ENCODE measurements at regions not wholly inside any gene's neighbourhood (a gene's known extent, or its start where the extent isn't known, plus 50 kb on each side); places are given as distances from the start of the nearest gene placed in this dataset.
"Not testable (repeated sequence)": the region's sequence is repeated elsewhere in the genome, so short reads cannot be mapped to it uniquely, and the experiment has no call there.

GRCh38 chr19:13712767-13713201 lies 51.5 kb upstream of the MRI1 start:
- no peak for DNase-seq

DNA sequence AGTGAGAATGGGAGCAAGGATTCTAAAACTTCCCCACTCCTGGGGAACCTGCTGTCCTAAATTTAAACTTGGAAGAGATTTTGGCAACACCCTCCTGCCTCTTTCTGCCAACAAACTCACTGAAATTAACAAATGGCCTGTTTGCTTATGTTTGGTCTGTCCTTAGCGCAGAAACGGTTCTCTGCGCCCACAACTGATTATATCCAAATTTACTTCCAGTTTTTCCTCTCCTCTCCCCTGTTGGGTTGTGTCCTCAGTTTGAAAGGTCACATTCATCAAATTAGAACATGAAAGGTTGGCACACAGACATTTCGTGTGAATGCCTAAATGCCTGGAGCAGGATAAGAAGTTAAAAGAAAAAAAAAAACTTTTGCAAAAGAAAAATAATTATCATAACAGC lies 56.4 kb upstream of the MRI1 start:
- DNase-seq: peak; percentile 27

- no peak for DNase-seq
Observed at GRCh38 chr19:13705928-13706447, 58.3 kb upstream of the MRI1 start.

DNA sequence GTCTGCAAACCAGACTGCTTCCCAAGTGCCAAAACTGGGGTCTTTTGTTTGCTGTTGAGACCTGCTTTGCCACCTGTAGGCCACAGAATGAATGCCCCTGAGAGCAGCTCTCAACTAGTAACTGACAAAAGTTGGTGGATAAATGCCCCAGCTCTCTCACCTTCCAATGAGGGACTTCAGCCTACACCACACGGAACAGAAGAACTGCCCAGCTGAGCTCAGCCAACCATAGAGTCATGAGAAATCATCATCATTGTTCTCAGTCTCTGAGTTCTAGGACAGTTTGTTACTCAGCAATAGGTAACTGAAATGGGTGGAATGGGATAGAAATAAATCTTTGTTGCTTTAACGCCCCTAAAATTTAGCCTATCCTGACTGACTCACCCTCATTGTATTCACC lies 59.1 kb upstream of the MRI1 start:
- DNase-seq: no peak

DNA sequence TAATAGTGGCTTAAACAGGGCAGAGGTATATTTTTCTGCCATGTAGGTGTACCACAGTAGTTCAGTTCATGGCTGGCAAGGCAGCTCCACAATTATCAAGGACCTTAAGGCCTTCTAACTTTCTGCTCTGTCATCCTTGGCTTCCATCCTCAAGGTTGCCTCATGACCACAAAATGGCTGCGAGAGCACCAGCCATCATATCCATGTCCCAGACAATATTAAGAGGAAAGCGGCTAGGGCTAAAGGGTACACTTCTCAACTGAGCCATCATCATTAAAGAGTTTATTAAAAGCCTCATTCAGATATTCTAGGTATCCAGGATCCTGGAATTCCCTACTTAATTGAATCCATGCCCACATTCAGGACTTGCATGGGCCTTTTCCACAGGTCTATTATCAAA lies 62.7 kb upstream of the MRI1 start:
- DNase-seq: no peak

- no peak for DNase-seq
Observed at GRCh38 chr19:13700621-13701020, 63.7 kb upstream of the MRI1 start.

DNA sequence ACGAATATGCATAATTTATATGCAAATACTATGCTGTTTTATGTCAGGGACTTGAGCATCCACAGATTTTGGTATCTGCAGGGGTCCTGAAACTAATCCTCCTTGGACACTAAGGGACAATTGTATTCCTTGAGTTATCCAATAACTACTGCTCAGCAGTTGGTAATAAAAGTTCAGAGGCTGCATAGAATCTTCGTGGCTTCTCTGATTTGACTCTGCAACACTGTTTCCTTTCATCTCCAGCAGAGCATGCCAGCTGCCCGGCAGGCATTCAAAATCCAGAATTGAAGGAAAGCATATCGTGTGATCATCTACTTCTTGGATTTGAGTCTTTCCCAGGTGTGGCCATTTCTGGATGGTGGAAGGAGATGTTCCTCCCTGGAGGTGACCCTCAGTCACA lies 64.5 kb upstream of the MRI1 start:
- DNase-seq: no peak

DNA sequence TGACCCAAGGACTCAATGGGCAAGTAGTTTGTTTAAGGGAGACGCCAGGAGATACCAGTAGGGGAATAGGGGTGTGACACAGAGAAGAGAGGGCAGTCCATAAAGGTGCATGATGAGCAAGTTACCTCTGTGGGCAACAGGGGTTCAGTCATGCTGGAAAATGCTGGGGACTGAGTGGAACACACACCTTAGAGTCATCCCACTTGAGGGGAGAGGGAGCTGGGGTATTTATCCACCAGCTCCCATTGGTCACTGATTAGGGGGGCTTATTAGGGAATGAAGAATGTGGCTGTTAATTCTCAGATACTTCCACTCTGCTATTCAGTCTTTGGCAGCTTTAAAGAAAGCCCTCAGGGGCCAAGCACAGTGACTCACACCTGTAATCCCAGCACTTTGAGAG lies 67.5 kb upstream of the MRI1 start:
- DNase-seq: no peak

- no peak for DNase-seq
Observed at GRCh38 chr19:13693889-13694288, 70.4 kb upstream of the MRI1 start.

DNA sequence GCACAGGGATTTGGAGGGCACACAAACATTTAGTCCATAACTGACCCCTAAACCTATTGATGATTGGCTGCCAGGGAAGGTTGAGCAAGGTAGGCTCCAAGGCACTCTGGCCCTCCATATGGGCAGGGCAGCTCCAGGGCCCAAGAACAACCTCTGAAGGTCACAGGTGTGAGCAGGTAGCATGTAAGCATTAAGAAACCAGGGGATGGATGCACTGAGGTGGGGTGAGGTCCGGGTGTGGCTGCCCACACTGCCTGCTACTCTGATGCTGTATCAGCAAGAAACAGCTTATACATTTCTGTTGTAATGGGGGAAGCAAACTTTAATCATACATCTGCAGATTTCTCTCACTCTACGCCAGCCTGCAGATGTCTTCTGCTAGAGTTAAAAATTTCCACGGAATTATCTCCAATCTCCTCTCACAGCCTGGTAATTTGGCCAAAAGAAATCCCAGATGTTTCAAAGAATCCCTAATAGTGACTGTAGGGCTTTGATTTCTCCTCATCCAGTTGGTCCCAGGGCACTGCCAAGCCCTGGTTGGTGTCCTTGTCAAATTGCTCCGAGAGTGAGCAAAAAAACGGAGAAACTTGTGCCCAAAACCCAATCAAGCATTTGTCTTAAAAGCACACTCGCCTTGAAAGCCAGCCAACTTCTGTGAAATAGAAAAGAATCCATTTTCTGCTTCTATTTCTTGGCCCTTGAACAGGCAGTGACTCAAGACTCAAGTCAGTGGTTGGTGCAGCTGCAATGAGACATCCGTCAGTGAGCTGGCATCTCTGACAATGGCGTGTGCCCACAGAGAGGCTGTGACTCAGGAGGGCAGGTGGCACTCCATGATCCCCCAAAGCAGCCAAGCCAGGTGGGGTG lies 72.5 kb upstream of the MRI1 start:
- peak; percentile 21 for DNase-seq

GRCh38 chr19:13689085-13689484 lies 75.2 kb upstream of the MRI1 start:
- peak; percentile 70 for DNase-seq

GRCh38 chr19:13684021-13684420 lies 80.3 kb upstream of the MRI1 start:
- no peak for DNase-seq

DNA sequence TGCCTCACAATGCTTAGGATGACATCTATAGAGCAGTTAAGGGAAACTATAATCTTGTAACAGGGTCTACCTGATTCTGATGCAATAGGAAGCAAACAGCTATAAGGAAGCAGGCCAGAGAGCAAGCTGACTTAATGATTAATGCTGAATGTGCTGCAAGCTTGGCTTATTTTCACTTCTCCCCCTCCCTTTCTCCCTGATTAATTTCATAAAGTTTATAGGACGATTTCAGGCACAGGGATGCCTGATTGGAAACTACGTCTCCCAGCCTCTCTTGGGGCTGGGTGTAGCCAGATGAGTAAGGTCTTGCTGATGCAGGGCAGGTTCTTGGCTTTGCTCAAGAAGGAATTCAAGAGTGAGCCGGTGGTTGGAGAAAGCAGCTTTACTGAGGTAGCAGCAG lies 82.8 kb upstream of the MRI1 start:
- DNase-seq: no peak

GRCh38 chr19:13680708-13681360 lies 83.5 kb upstream of the MRI1 start:
- DNase-seq: not testable (repeated sequence)

DNA sequence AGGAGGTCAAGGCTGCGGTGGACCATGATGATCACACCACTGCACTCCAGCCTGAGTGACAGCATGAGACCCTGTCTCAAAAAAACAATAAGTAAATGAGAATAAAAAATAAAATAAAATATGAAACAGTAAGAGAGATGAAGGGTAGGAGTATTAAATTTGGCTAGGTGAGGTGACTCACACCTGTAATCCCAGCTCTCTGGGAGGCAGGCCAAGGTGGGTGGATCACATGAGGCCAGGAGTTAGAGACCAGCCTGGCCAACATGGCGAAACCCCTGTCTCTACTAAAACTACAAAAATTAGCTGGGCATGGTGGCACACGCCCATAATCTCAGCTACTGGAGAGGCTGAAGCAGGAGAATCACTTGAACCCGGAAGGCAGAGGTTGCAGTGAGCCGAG lies 87.4 kb upstream of the MRI1 start:
- DNase-seq: not testable (repeated sequence)

DNA sequence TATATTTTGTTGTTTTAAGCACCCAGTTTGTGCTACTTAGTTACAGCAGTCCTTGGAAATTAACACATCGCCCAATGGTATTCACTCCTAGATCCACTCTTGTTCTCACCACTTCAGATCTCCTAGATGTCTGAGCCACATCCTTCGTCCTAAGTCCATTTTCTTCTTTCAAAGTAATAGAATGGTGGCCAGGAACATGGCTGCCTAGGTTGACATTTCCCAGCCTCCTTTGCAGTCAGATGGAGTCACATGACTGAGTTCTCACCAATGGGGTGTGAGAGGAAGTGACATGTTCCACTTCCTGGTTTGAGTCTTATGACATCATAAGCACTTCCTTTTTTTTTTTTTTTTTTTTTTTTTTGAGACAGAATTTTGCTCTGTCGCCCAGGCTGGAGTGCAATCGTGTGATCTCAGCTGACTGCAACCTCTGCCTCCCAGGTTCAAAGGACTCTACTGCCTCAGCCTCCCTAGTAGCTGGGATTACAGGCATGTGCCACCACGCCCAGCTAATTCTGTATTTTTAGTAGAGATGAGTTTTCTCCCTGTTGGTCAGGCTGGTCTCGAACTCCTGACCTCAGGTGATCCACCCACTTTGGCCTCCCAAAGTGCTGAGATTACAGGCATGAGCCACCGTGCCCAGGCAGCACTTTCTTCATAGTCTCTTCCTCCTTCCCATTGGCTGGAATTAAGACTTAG lies 91.7 kb upstream of the MRI1 start:
- DNase-seq: peak; percentile 62

DNA sequence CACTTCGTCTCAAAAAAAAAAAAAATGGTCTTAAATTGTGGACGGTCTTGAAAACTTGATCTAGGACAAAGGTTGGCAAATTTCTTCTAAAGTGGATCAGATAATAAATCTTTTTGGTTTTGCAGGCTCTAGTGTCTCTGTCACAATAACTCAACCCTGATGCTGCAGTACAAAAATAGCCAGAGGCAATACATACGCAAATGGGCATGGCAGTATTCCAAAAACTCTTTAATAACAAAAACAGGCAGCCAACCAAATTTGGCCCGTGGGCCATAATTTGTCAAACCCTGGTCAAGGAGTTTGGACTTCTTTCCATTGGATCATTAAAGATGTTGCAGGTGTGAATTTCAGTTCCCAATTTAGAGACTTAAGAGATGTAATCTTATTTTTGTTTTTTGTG lies 93.5 kb upstream of the MRI1 start:
- DNase-seq: no peak

- DNase-seq: no peak
Observed at GRCh38 chr19:13669780-13670355, 94.5 kb upstream of the MRI1 start.

DNA sequence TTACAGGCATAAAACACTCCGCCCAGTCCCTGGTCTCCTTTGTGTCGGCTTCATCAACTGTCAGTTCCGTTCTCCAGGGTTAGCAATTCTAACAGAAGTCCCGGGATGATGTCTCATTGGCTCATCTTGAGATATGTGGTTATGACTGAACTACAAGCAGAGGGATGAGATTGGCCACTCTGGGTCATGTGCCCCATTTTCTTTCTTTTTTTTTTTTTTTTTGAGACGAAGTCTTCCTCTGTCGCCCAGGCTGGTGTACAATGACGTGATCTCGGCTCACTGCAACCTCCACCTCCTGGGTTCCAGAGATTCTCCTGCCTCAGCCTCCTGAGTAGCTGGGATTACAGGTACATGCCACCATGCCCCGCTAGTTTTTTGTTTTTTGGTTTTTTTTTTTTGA lies 95.4 kb upstream of the MRI1 start:
- no peak for DNase-seq

GRCh38 chr19:13666165-13666564 lies 98.2 kb upstream of the MRI1 start:
- no peak for DNase-seq

GRCh38 chr19:13665125-13665905 lies 99.0 kb upstream of the MRI1 start:
- DNase-seq: no peak

DNA sequence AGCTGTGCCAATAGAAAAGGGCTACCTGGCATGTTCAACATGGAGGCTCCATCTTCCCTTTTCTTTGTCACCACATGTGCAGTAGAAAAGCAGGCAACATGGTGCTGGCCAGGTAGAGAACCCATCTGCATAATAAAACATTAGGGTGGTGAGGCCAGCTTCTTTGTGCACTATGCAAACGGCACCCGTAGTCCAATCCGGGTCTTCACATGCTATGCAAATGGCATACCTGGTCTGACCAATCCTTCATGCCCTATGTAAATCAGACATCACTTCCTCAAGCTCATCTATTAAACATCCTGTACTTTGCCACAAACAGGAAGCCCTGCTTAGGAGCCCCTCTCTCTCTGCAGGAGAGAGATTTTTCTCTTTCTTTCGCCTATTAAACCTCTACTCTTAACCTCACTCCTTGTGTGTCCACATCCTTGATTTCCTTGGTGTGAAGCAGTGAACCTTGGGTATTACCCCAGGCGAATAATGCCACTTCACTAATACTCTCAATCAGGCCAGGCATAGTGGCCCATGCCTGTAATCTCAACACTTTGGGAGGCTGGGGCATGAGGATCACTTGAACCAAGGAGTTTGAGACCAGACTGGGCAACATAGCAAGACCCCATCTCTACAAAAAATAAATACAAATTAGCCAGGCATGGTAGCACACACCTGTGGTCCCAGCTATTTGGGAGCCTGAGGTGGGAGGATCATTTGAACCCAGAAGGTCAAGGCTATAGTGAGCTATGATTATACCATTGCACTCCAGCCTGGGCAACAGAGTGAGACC lies 111.3 kb upstream of the MRI1 start:
- no peak for DNase-seq
